PFSK-1 (cell line): ENCODE measurements at regions not wholly inside any gene's neighbourhood (a gene's known extent, or its start where the extent isn't known, plus 50 kb on each side); places are given as distances from the start of the nearest gene placed in this dataset.

Experiments
- POLR2AphosphoS5 ChIP-seq: IDR thresholded peaks from 2 replicates; pipeline ENCODE4 v1.6.1; 2012; ENCODE audit warnings: low read depth, mild to moderate bottlenecking, control low read depth, low read length, moderate library complexity
- REST ChIP-seq, 2 experiments: IDR thresholded peaks; 2 replicates each; pipeline versions ENCODE4 v1.6.1 to v1.8.0; 2011 to 2012; ENCODE audit warnings: low read depth in 2 of 2, low read length in 2 of 2, control low read depth in 1 of 2, inconsistent platforms in 1 of 2, mild to moderate bottlenecking in 1 of 2, moderate library complexity in 1 of 2; ENCODE audit not compliant: insufficient read depth in 1 of 2
- SIN3A ChIP-seq: IDR thresholded peaks from 2 replicates; pipeline ENCODE4 v1.6.1; 2012; ENCODE audit warnings: mild to moderate bottlenecking, low read length, moderate library complexity, borderline replicate concordance; ENCODE audit not compliant: insufficient read depth

GRCh38 chr3:24936574-24936973 lies 441.9 kb upstream of the THRB start:
- TF ChIP-seq REST (IDR thresholded peaks at IDR 0.05; ENCODE audit: insufficient read depth in 1 of 2, low read depth in 2 of 2, low read length in 2 of 2) (no peak), SIN3A (no peak), POLR2AphosphoS5 (no peak)
